ENCODE measurements at regions not wholly inside any gene's neighbourhood (a gene's known extent, or its start where the extent isn't known, plus 50 kb on each side); places are given as distances from the start of the nearest gene placed in this dataset.

- H3K9ac ChIP-seq (ENCODE audit: insufficient read depth, low read length, poor library complexity, severe bottlenecking) = no peak overlapping the region
- H3K4me3 ChIP-seq (replicated peaks in 1 of 3; ENCODE audit: low read depth in 2 of 3, low read length in 3 of 3) = no peak overlapping the region
- H3K4me1 ChIP-seq (ENCODE audit: control insufficient read depth in 1 of 2, insufficient read depth in 2 of 2, low read length in 2 of 2) = no peaks in the 10 kb centered on the region
- no peaks in the 10 kb centered on the region for H3K27me3 ChIP-seq (ENCODE audit: control insufficient read depth in 2 of 2, insufficient read depth in 2 of 2, low read length in 2 of 2)
- Mint-ChIP-seq H3K9me3 (peaks cover 0 to 6% (median 0%) of the 10 kb centered on the region in 7 donors), H3K36me3 (no peaks in the 10 kb centered on the region), H3K4me3 (no peak overlapping the region), H3K4me1 (no peaks in the 10 kb centered on the region), H3K27ac (no peak overlapping the region), H3K27me3 (ENCODE audit: low read depth in 3 of 3) (no peaks in the 10 kb centered on the region)
- intact Hi-C loops (cut with micrococcal nuclease) = no loop called here
- H3K9me3 ChIP-seq (replicated peaks in 1 of 2; ENCODE audit: control insufficient read depth in 1 of 2, insufficient read depth in 1 of 2, low read length in 2 of 2) = no peaks in the 10 kb centered on the region
- H3K27ac ChIP-seq (ENCODE audit: low read depth in 1 of 2, low read length in 2 of 2) = no peak overlapping the region
- no peaks in the 10 kb centered on the region for H3K36me3 ChIP-seq (replicated peaks in 1 of 2; ENCODE audit: control insufficient read depth in 1 of 2, insufficient read depth in 2 of 2, low read length in 2 of 2)
- no peak overlapping the region for H2AFZ ChIP-seq (ENCODE audit: insufficient read depth, low read depth, low read length, poor library complexity, severe bottlenecking)
- H4K20me1 ChIP-seq (ENCODE audit: insufficient read depth, low read length) = no peaks in the 10 kb centered on the region
- no peak for DNase-seq
- H3K79me2 ChIP-seq (ENCODE audit: insufficient read depth, low read length) = no peaks in the 10 kb centered on the region
- no peak overlapping the region for H3K4me2 ChIP-seq (replicated peaks; ENCODE audit: extremely low read depth, low read length, poor library complexity, severe bottlenecking)
- TF ChIP-seq, protein P1, sequence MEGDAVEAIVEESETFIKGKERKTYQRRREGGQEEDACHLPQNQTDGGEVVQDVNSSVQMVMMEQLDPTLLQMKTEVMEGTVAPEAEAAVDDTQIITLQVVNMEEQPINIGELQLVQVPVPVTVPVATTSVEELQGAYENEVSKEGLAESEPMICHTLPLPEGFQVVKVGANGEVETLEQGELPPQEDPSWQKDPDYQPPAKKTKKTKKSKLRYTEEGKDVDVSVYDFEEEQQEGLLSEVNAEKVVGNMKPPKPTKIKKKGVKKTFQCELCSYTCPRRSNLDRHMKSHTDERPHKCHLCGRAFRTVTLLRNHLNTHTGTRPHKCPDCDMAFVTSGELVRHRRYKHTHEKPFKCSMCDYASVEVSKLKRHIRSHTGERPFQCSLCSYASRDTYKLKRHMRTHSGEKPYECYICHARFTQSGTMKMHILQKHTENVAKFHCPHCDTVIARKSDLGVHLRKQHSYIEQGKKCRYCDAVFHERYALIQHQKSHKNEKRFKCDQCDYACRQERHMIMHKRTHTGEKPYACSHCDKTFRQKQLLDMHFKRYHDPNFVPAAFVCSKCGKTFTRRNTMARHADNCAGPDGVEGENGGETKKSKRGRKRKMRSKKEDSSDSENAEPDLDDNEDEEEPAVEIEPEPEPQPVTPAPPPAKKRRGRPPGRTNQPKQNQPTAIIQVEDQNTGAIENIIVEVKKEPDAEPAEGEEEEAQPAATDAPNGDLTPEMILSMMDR (IDR thresholded peaks at IDR 0.05) = no peak
Measured at GRCh38 chr2:78009289-78009688, 487.1 kb upstream of the LRRTM4 start.

DNA sequence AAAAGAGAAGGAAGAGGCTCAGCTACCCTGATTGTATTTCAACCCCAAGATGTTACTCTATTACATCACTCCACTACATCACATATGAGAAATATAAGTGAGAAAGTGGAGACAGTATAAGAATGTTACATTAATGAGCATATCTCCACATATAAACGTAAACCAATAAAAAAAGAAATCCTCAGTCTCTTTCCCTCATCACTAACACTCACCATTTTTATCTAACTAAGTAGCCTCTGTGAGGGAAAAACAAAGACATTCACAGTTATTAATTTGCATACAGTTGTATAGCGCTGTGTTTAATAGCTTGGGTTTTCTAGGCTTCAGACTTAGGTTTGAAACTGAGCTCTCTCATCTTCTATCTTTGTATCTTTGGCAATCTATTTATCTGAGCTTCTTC is 489.1 kb upstream of the LRRTM4 start:
- Mint-ChIP-seq H3K27ac (no peak overlapping the region), H3K36me3 (no peaks in the 10 kb centered on the region), H3K4me3 (no peak overlapping the region), H3K27me3 (ENCODE audit: low read depth in 3 of 3) (no peaks in the 10 kb centered on the region), H3K4me1 (no peaks in the 10 kb centered on the region), H3K9me3 (peaks cover 0 to 5% (median 0%) of the 10 kb centered on the region in 7 donors)
- H3K9me3 ChIP-seq (replicated peaks in 1 of 2; ENCODE audit: control insufficient read depth in 1 of 2, insufficient read depth in 1 of 2, low read length in 2 of 2) = no peaks in the 10 kb centered on the region
- no peak overlapping the region for H2AFZ ChIP-seq (ENCODE audit: insufficient read depth, low read depth, low read length, poor library complexity, severe bottlenecking)
- no peaks in the 10 kb centered on the region for H4K20me1 ChIP-seq (ENCODE audit: insufficient read depth, low read length)
- no peaks in the 10 kb centered on the region for H3K27me3 ChIP-seq (ENCODE audit: control insufficient read depth in 2 of 2, insufficient read depth in 2 of 2, low read length in 2 of 2)
- DNase-seq = no peak
- H3K27ac ChIP-seq (ENCODE audit: low read depth in 1 of 2, low read length in 2 of 2) = no peak overlapping the region
- H3K4me1 ChIP-seq (ENCODE audit: control insufficient read depth in 1 of 2, insufficient read depth in 2 of 2, low read length in 2 of 2) = no peaks in the 10 kb centered on the region
- intact Hi-C loops (cut with micrococcal nuclease) = no loop called here
- H3K36me3 ChIP-seq (replicated peaks in 1 of 2; ENCODE audit: control insufficient read depth in 1 of 2, insufficient read depth in 2 of 2, low read length in 2 of 2) = no peaks in the 10 kb centered on the region
- H3K9ac ChIP-seq (ENCODE audit: insufficient read depth, low read length, poor library complexity, severe bottlenecking) = no peak overlapping the region
- TF ChIP-seq, protein P1 (IDR thresholded peaks at IDR 0.05) = no peak
- no peak overlapping the region for H3K4me2 ChIP-seq (replicated peaks; ENCODE audit: extremely low read depth, low read length, poor library complexity, severe bottlenecking)
- no peaks in the 10 kb centered on the region for H3K79me2 ChIP-seq (ENCODE audit: insufficient read depth, low read length)
- no CpG with 5 or more reads among the region's 2 CpGs for WGBS (ENCODE audit: insufficient coverage)
- H3K4me3 ChIP-seq (replicated peaks in 1 of 3; ENCODE audit: low read depth in 2 of 3, low read length in 3 of 3) = no peak overlapping the region

All from CD14-positive monocyte (primary cell).